ENCODE measurements at regions not wholly inside any gene's neighbourhood (a gene's known extent, or its start where the extent isn't known, plus 50 kb on each side); places are given as distances from the start of the nearest gene placed in this dataset.

DNA sequence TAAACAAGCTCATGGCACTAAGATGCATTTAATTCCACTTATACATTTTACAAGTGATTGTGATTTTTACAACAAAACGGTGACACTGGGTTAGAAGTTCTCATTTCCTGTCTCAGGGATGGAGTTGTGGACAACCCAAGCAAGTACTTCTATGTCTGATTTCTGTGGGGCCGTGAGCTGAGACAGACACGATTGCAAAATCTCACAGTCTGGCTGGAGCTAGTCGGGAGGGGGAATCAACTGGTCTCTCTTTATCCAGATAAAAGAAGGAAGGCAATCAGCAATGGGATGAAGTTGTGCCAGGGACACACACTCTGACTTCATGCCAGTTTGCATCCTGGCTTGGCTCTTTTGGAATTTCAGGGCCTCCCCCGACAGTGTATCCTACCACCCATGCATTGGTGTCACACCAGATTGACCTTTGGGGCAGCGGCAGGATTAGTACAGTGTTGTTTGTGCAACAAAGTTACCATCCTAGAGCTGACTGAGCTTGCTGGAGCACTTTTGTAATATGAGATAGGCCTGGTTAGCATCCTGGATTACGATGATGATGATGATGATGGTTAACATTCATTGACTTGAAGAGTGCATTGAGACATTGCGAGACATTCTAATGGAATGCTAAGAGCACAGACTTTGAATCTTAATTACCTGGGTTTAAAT is 98.8 kb downstream of the CTAGE1 start:
- TF ChIP-seq, protein P1, sequence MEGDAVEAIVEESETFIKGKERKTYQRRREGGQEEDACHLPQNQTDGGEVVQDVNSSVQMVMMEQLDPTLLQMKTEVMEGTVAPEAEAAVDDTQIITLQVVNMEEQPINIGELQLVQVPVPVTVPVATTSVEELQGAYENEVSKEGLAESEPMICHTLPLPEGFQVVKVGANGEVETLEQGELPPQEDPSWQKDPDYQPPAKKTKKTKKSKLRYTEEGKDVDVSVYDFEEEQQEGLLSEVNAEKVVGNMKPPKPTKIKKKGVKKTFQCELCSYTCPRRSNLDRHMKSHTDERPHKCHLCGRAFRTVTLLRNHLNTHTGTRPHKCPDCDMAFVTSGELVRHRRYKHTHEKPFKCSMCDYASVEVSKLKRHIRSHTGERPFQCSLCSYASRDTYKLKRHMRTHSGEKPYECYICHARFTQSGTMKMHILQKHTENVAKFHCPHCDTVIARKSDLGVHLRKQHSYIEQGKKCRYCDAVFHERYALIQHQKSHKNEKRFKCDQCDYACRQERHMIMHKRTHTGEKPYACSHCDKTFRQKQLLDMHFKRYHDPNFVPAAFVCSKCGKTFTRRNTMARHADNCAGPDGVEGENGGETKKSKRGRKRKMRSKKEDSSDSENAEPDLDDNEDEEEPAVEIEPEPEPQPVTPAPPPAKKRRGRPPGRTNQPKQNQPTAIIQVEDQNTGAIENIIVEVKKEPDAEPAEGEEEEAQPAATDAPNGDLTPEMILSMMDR (IDR thresholded peaks at IDR 0.05) = no peak
- no peak for TF ChIP-seq POLR2A (IDR thresholded peaks at IDR 0.05)

Data from thyroid gland (tissue), 4 donors.